GM06990 (cell line): ENCODE measurements at regions not wholly inside any gene's neighbourhood (a gene's known extent, or its start where the extent isn't known, plus 50 kb on each side); places are given as distances from the start of the nearest gene placed in this dataset.
"Not testable (repeated sequence)": the region's sequence is repeated elsewhere in the genome, so short reads cannot be mapped to it uniquely, and the experiment has no call there.

Experiments
- DNase-seq: peaks from one replicate; pipeline ENCODE4 v3.0.0-alpha.2; 2011; ENCODE audit not compliant: insufficient read length; ENCODE audit errors: extremely low read depth
- H3K27me3 ChIP-seq: replicated peaks from 2 replicates; pipeline ENCODE4 v1.6.0; 2011; ENCODE audit warnings: low read length; ENCODE audit not compliant: control insufficient read depth, insufficient read depth
- H3K36me3 ChIP-seq: 2 replicates; pipeline ENCODE4 v1.5.1; 2011; ENCODE audit warnings: low read length; ENCODE audit not compliant: control insufficient read depth, insufficient read depth
- H3K4me3 ChIP-seq: replicated peaks from 2 replicates; pipeline ENCODE4 v1.5.1; 2011; ENCODE audit warnings: low read depth, mild to moderate bottlenecking, control low read depth, low read length
- CTCF ChIP-seq: IDR thresholded peaks from 2 replicates; pipeline ENCODE4 v1.5.1; 2011; ENCODE audit warnings: low read length, control low read depth, mild to moderate bottlenecking, inconsistent platforms; ENCODE audit not compliant: insufficient read depth, poor library complexity, severe bottlenecking

GRCh38 chr11:97092823-97093222, 703.0 kb downstream of the JRKL start:
- no peak for TF ChIP-seq CTCF
- Histone ChIP-seq H3K4me3 (no peak overlapping the region), H3K36me3 (no peaks in the 10 kb centered on the region), H3K27me3 (no peaks in the 10 kb centered on the region)
- DNase-seq: no peak

GRCh38 chr11:97102180-97102579, 712.4 kb downstream of the JRKL start:
- not testable (repeated sequence) for H3K27me3 ChIP-seq, H3K4me3 ChIP-seq, DNase-seq, H3K36me3 ChIP-seq

- no peaks in the 10 kb centered on the region for H3K27me3 ChIP-seq
- DNase-seq: no peak
- no peak for TF ChIP-seq CTCF
- no peak overlapping the region for H3K4me3 ChIP-seq
- no peaks in the 10 kb centered on the region for H3K36me3 ChIP-seq
Measured at GRCh38 chr11:97107604-97108003, 717.8 kb downstream of the JRKL start.

- Histone ChIP-seq H3K27me3 (no peaks in the 10 kb centered on the region), H3K4me3 (no peak overlapping the region), H3K36me3 (no peaks in the 10 kb centered on the region)
- no peak for TF ChIP-seq CTCF
- no peak for DNase-seq
Measured at GRCh38 chr11:97109078-97109477, 719.3 kb downstream of the JRKL start.

- Histone ChIP-seq H3K27me3 (no peaks in the 10 kb centered on the region), H3K36me3 (no peaks in the 10 kb centered on the region), H3K4me3 (no peak overlapping the region)
- TF ChIP-seq CTCF: no peak
- no peak for DNase-seq
Measured at GRCh38 chr11:97110376-97110775, 720.6 kb downstream of the JRKL start.

- H3K27me3 ChIP-seq: no peaks in the 10 kb centered on the region
- no peaks in the 10 kb centered on the region for H3K36me3 ChIP-seq
- DNase-seq: no peak
- TF ChIP-seq CTCF: no peak
- no peak overlapping the region for H3K4me3 ChIP-seq
Measured at GRCh38 chr11:97111559-97111958, 721.7 kb downstream of the JRKL start.
